ENCODE measurements at regions not wholly inside any gene's neighbourhood (a gene's known extent, or its start where the extent isn't known, plus 50 kb on each side); places are given as distances from the start of the nearest gene placed in this dataset.
"Not testable (repeated sequence)": the region's sequence is repeated elsewhere in the genome, so short reads cannot be mapped to it uniquely, and the experiment has no call there.

- no peak for DNase-seq (ENCODE audit: low spot score)
Observed at GRCh38 chr15:23924686-23925085, 237.6 kb upstream of the NDN start.

GRCh38 chr15:23954931-23955330, 267.8 kb upstream of the NDN start:
- no peak for DNase-seq (ENCODE audit: low spot score)

- no peak for DNase-seq (ENCODE audit: low spot score)
Observed at GRCh38 chr15:23983500-23984259, 296.6 kb upstream of the NDN start.

GRCh38 chr15:23994273-23994672, 307.2 kb upstream of the NDN start:
- DNase-seq (ENCODE audit: low spot score), result no peak

GRCh38 chr15:23998056-23998455, 311.0 kb upstream of the NDN start:
- DNase-seq (ENCODE audit: low spot score), result no peak

GRCh38 chr15:24008476-24008875, 321.4 kb upstream of the NDN start:
- no peak for DNase-seq (ENCODE audit: low spot score)

- DNase-seq (ENCODE audit: low spot score), result no peak
Observed at GRCh38 chr15:24017470-24017869, 330.4 kb upstream of the NDN start.

GRCh38 chr15:24039683-24040082, 352.6 kb upstream of the NDN start:
- no peak for DNase-seq (ENCODE audit: low spot score)

GRCh38 chr15:24054547-24055245, 367.6 kb upstream of the NDN start:
- DNase-seq (ENCODE audit: low spot score), result no peak

- no peak for DNase-seq (ENCODE audit: low spot score)
Observed at GRCh38 chr15:24067733-24068501, 380.8 kb upstream of the NDN start.

GRCh38 chr15:24075420-24076089, 388.4 kb upstream of the NDN start:
- no peak for DNase-seq (ENCODE audit: low spot score)

- no peak for DNase-seq (ENCODE audit: low spot score)
Observed at GRCh38 chr15:24076090-24076784, 389.1 kb upstream of the NDN start.

GRCh38 chr15:24078310-24079029, 391.4 kb upstream of the NDN start:
- DNase-seq (ENCODE audit: low spot score), result no peak

- not testable (repeated sequence) for DNase-seq (ENCODE audit: low spot score)
Observed at GRCh38 chr15:24088941-24089340, 401.8 kb upstream of the NDN start.

- not testable (repeated sequence) for DNase-seq (ENCODE audit: low spot score)
Observed at GRCh38 chr15:24101503-24101902, 414.4 kb upstream of the NDN start.

- not testable (repeated sequence) for DNase-seq (ENCODE audit: low spot score)
Observed at GRCh38 chr15:24107524-24107923, 420.4 kb upstream of the NDN start.

- not testable (repeated sequence) for DNase-seq (ENCODE audit: low spot score)
Observed at GRCh38 chr15:24107948-24108347, 420.8 kb upstream of the NDN start.

GRCh38 chr15:24108349-24108748, 421.2 kb upstream of the NDN start:
- DNase-seq (ENCODE audit: low spot score), result not testable (repeated sequence)

GRCh38 chr15:24139622-24140021, 452.5 kb upstream of the NDN start:
- not testable (repeated sequence) for DNase-seq (ENCODE audit: low spot score)

- DNase-seq (ENCODE audit: low spot score), result not testable (repeated sequence)
Observed at GRCh38 chr15:24145070-24145469, 458.0 kb upstream of the NDN start.

- DNase-seq (ENCODE audit: low spot score), result no peak
Observed at GRCh38 chr15:24146251-24146650, 459.1 kb upstream of the NDN start.

All from HuH-7 (cell line).